ENCODE measurements at regions not wholly inside any gene's neighbourhood (a gene's known extent, or its start where the extent isn't known, plus 50 kb on each side); places are given as distances from the start of the nearest gene placed in this dataset.

GRCh38 chr1:95657248-95657647, 423.2 kb downstream of the RWDD3 start:
- no peak for TF ChIP-seq EGR1 (IDR thresholded peaks at IDR 0.05; ENCODE audit: low read depth in 2 of 2)
- no peak for TF ChIP-seq CTCF (IDR thresholded peaks at IDR 0.05; ENCODE audit: low read depth, low read length, missing input control)
- no peak for TF ChIP-seq REST (IDR thresholded peaks at IDR 0.05)
- TF ChIP-seq ATF3 (IDR thresholded peaks at IDR 0.05): no peak
- no peak for TF ChIP-seq RAD21 (IDR thresholded peaks at IDR 0.05)
- no peak for TF ChIP-seq GABPA (IDR thresholded peaks at IDR 0.05 in 1 of 2, conservative IDR thresholded peaks at IDR 0.05 in 1 of 2)
- no peak for TF ChIP-seq SP1 (IDR thresholded peaks at IDR 0.05)

Data from liver (tissue), 3 donors.